H1 (cell line): ENCODE measurements at regions not wholly inside any gene's neighbourhood (a gene's known extent, or its start where the extent isn't known, plus 50 kb on each side); places are given as distances from the start of the nearest gene placed in this dataset.

Source experiments
- CTCF ChIA-PET: fragments of 300-600 bp; sonication (Branson Sonifier 250); formaldehyde crosslinking; loops from one replicate; lab custom pipeline; 2021; ENCODE audit not compliant: partially characterized antibody; lab: Charles Lee
- POLR2A ChIA-PET: fragments of 300-600 bp; sonication (Branson Sonifier 250); formaldehyde crosslinking; loops from one replicate; lab custom pipeline; 2021; ENCODE audit warnings: inconsistent platforms; ENCODE audit not compliant: partially characterized antibody; lab: Charles Lee
- DNase-seq, 2 experiments: peaks; one replicate each; pipeline versions ENCODE4 v3.0.0 to v3.0.0-alpha.2; 2010 to 2022; ENCODE audit warnings: low spot score in 2 of 2, low read depth in 1 of 2, mixed read lengths in 1 of 2
- FAIRE-seq: peaks from 2 replicates; lab custom pipeline; 2011; peaks lifted over from hg19 to GRCh38; lab: Jason Lieb, UNC
- H2AFZ ChIP-seq: 2 replicates; pipeline ENCODE4 v1.8.1; 2012; ENCODE audit warnings: low read length, inconsistent platforms
- H2AK5ac ChIP-seq: 2 replicates; pipeline ENCODE4 v1.6.1; 2013; ENCODE audit warnings: low read depth, low read length
- H2BK120ac ChIP-seq: replicated peaks from 2 replicates; pipeline ENCODE3; 2013; ENCODE audit warnings: low read depth, low read length, inconsistent platforms
- H2BK12ac ChIP-seq: 2 replicates; pipeline ENCODE4 v1.6.1; 2013; ENCODE audit warnings: low read depth, low read length
- H2BK15ac ChIP-seq: 2 replicates; pipeline ENCODE4 v1.6.1; 2013; ENCODE audit warnings: low read length
- H2BK20ac ChIP-seq: 2 replicates; pipeline ENCODE4 v1.6.1; 2013; ENCODE audit warnings: low read length
- H2BK5ac ChIP-seq: 2 replicates; pipeline ENCODE4 v1.6.1; 2013; ENCODE audit warnings: low read depth, low read length
- H3K14ac ChIP-seq: 2 replicates; pipeline ENCODE4 v1.6.1; 2013; ENCODE audit warnings: inconsistent platforms; ENCODE audit not compliant: insufficient read length
- H3K18ac ChIP-seq: 2 replicates; pipeline ENCODE4 v1.6.1; 2013; ENCODE audit warnings: low read length; ENCODE audit errors: extremely low read depth
- H3K23ac ChIP-seq: 2 replicates; pipeline ENCODE4 v1.6.1; 2013; ENCODE audit warnings: inconsistent platforms; ENCODE audit not compliant: insufficient read length
- H3K23me2 ChIP-seq: 2 replicates; pipeline ENCODE4 v1.6.1; 2013; ENCODE audit warnings: low read depth, low read length
- H3K27ac ChIP-seq: 2 replicates; pipeline ENCODE4 v1.6.1; 2011; ENCODE audit warnings: low read depth, low read length, inconsistent platforms
- H3K27me3 ChIP-seq, 4 experiments: replicated peaks in 1 of 4; 1 replicate in 1 of 4; 2 replicates in 3 of 4; pipeline versions ENCODE4 v1.6.1 to v1.8.1; 2011 to 2013; ENCODE audit warnings: low read length in 3 of 4, mild to moderate bottlenecking in 3 of 4, inconsistent platforms in 2 of 4, mixed read lengths in 2 of 4, moderate library complexity in 1 of 4; ENCODE audit not compliant: control insufficient read depth in 3 of 4, insufficient read depth in 3 of 4; ENCODE audit errors: extremely low read depth in 1 of 4
- H3K36me3 ChIP-seq, 4 experiments: 2 replicates each; pipeline versions ENCODE4 v1.6.1 to v1.8.1; 2011 to 2013; ENCODE audit warnings: mild to moderate bottlenecking in 4 of 4, low read length in 3 of 4, moderate library complexity in 2 of 4, control low read depth in 1 of 4, inconsistent platforms in 1 of 4; ENCODE audit not compliant: insufficient read depth in 4 of 4, control insufficient read depth in 2 of 4
- H3K4ac ChIP-seq: replicated peaks from 2 replicates; pipeline ENCODE3; 2013; ENCODE audit warnings: low read length, low read depth, mixed read lengths, inconsistent platforms; ENCODE audit not compliant: insufficient read length
- H3K4me1 ChIP-seq, 4 experiments: replicated peaks in 1 of 4; 1 replicate in 1 of 4; 2 replicates in 3 of 4; pipeline versions ENCODE4 v1.6.1 to v1.8.1; 2011 to 2013; ENCODE audit warnings: low read length in 3 of 4, inconsistent platforms in 2 of 4, mixed read lengths in 1 of 4; ENCODE audit not compliant: insufficient read depth in 4 of 4, control insufficient read depth in 3 of 4
- H3K4me2 ChIP-seq, 2 experiments: 2 replicates each; pipeline versions ENCODE4 v1.6.1 to v1.8.1; 2011 to 2013; ENCODE audit warnings: low read depth in 2 of 2, low read length in 2 of 2, control low read depth in 1 of 2, inconsistent platforms in 1 of 2, mild to moderate bottlenecking in 1 of 2; ENCODE audit not compliant: insufficient read depth in 1 of 2
- H3K4me3 ChIP-seq, 4 experiments: fragments of 200-600, 300-600 bp in 1 of 4; sonication (generic), shearing (Covaris generic), sonication (Bioruptor Twin) in 1 of 4; 2 replicates each; pipeline versions ENCODE4 v1.5.1 to v1.8.1; 2011 to 2016; ENCODE audit warnings: low read length in 4 of 4, low read depth in 3 of 4, control low read depth in 2 of 4, inconsistent platforms in 2 of 4, mild to moderate bottlenecking in 2 of 4, mixed read lengths in 1 of 4, moderate library complexity in 1 of 4; ENCODE audit not compliant: insufficient read depth in 2 of 4; ENCODE audit errors: extremely low read depth in 1 of 4
- H3K56ac ChIP-seq: replicated peaks from 2 replicates; pipeline ENCODE3; 2013; ENCODE audit warnings: low read depth, mild to moderate bottlenecking, mixed read lengths, low read length, inconsistent platforms; ENCODE audit not compliant: insufficient read length
- H3K79me1 ChIP-seq: 2 replicates; pipeline ENCODE4 v1.6.1; 2013; ENCODE audit warnings: low read depth, low read length, control low read depth
- H3K79me2 ChIP-seq, 2 experiments: 2 replicates each; pipeline versions ENCODE4 v1.6.1 to v1.8.1; 2012 to 2013; ENCODE audit warnings: low read length in 2 of 2, mild to moderate bottlenecking in 2 of 2, inconsistent platforms in 1 of 2; ENCODE audit not compliant: insufficient read depth in 2 of 2, control insufficient read depth in 1 of 2
- H3K9ac ChIP-seq, 4 experiments: replicated peaks in 1 of 4; 1 replicate in 1 of 4; 2 replicates in 3 of 4; pipeline versions ENCODE4 v1.6.1 to v1.8.1; 2011 to 2013; ENCODE audit warnings: low read depth in 3 of 4, low read length in 3 of 4, control low read depth in 2 of 4, mild to moderate bottlenecking in 2 of 4, moderate library complexity in 2 of 4, inconsistent platforms in 1 of 4; ENCODE audit errors: extremely low read depth in 1 of 4
- H3K9me3 ChIP-seq, 2 experiments: 2 replicates each; pipeline versions ENCODE4 v1.6.1 to v1.8.1; 2012 to 2013; ENCODE audit warnings: mild to moderate bottlenecking in 2 of 2, moderate library complexity in 2 of 2, control low read depth in 1 of 2, inconsistent platforms in 1 of 2, low read depth in 1 of 2, low read length in 1 of 2, mixed read lengths in 1 of 2; ENCODE audit not compliant: insufficient read depth in 2 of 2
- H4K20me1 ChIP-seq, 2 experiments: replicated peaks in 1 of 2; 2 replicates each; pipeline versions ENCODE3 to v1.8.1; 2011 to 2013; ENCODE audit warnings: inconsistent platforms in 2 of 2, low read length in 2 of 2, mild to moderate bottlenecking in 1 of 2; ENCODE audit not compliant: insufficient read depth in 2 of 2, control insufficient read depth in 1 of 2
- H4K5ac ChIP-seq: 2 replicates; pipeline ENCODE4 v1.6.1; 2013; ENCODE audit warnings: low read length, low read depth, mixed read lengths, inconsistent platforms; ENCODE audit not compliant: insufficient read length
- H4K8ac ChIP-seq: 2 replicates; pipeline ENCODE4 v1.8.0; 2013; ENCODE audit warnings: mild to moderate bottlenecking, moderate library complexity, low read length, inconsistent platforms; ENCODE audit not compliant: insufficient read depth; ENCODE audit errors: extremely low read depth
- H4K91ac ChIP-seq: replicated peaks from 2 replicates; pipeline ENCODE3; 2013; ENCODE audit warnings: low read length, mixed read lengths, inconsistent platforms; ENCODE audit not compliant: insufficient read length
- CREB1 ChIP-seq: IDR thresholded peaks from 2 replicates; pipeline ENCODE4 v1.6.1; 2012; ENCODE audit warnings: inconsistent platforms
- JUN ChIP-seq: IDR thresholded peaks from 2 replicates; pipeline ENCODE4 v1.6.1; 2011; ENCODE audit warnings: low read depth, mild to moderate bottlenecking, improper control_type of control experiment, low read length
- JUND ChIP-seq: IDR thresholded peaks from 2 replicates; pipeline ENCODE4 v1.6.1; 2011; ENCODE audit warnings: mild to moderate bottlenecking, improper control_type of control experiment, low read length
- PHF8 ChIP-seq: fragments of 200-600 bp; sonication (generic); conservative IDR thresholded peaks from 2 replicates; pipeline ENCODE4 v1.7.1; 2012; ENCODE audit warnings: low read depth, mild to moderate bottlenecking, inconsistent platforms, low read length, moderate library complexity
- WGBS, 2 experiments: shearing (Covaris generic) in 1 of 2; methylation state at CpG; one replicate each; pipeline versions ENCODE4 v1.1.6 to v1.1.7; 2013 to 2015; ENCODE audit warnings: low lambda C conversion rate in 2 of 2, mixed read lengths in 2 of 2, inconsistent platforms in 1 of 2, low coverage in 1 of 2, missing lambda C conversion rate in 1 of 2; ENCODE audit not compliant: insufficient replicate concordance in 2 of 2, insufficient coverage in 1 of 2, insufficient read length in 1 of 2; ENCODE audit errors: extremely low coverage in 1 of 2, missing lambda C conversion rate in 1 of 2; 5-methylcytosine and 5-hydroxymethylcytosine counted together

GRCh38 chr6:51339728-51340127 lies 521.1 kb downstream of the TFAP2B start:
- Histone ChIP-seq H2BK15ac (no peak overlapping the region), H3K79me2 (no peaks in the 10 kb centered on the region), H2BK12ac (no peak overlapping the region), H3K23ac (no peak overlapping the region), H3K79me1 (no peaks in the 10 kb centered on the region), H3K56ac (no peak overlapping the region), H4K20me1 (no peaks in the 10 kb centered on the region), H3K27ac (no peak overlapping the region), H2BK5ac (no peak overlapping the region), H2BK120ac (no peak overlapping the region), H3K23me2 (no peaks in the 10 kb centered on the region), H4K8ac (no peak overlapping the region), H3K14ac (no peak overlapping the region), H3K36me3 (no peaks in the 10 kb centered on the region), H3K9ac (no peak overlapping the region), H3K4me1 (peaks cover 0 to 5% (median 2%) of the 10 kb centered on the region in 4 experiments; a peak in 4 of 7 replicates), H2AFZ (0 out of 2 replicates have a peak overlapping the region, but pooled peaks have one; percentile 12), H3K9me3 (no peaks in the 10 kb centered on the region), H4K5ac (no peak overlapping the region), H3K4me3 (no peak overlapping the region; a peak in 1 of 8 replicates), H3K4ac (no peak overlapping the region), H3K4me2 (peak overlapping the region in 1 of 2 experiments; percentile 17; a peak in 1 of 4 replicates), H3K18ac (no peak overlapping the region; the same call in 1 of the 2 replicates), H4K91ac (no peak overlapping the region), H2BK20ac (no peak overlapping the region), H2AK5ac (no peak overlapping the region), H3K27me3 (no peaks in the 10 kb centered on the region)
- POLR2A ChIA-PET = no interaction called here
- 41% methylated on average over 5 of the region's 5 CpGs; no CpG with 5 or more reads in 1 of the 2 experiments for WGBS, 2 experiments
- DNase-seq (no peak), FAIRE-seq (peak; percentile 55)
- CTCF ChIA-PET = interaction anchor here (0.7 to 1.8 kb wide), 3 partner anchors 11 to 63 kb away, joined by 3 to 10 read pairs (median 3); no protein-coding TSS in a partner anchor
- no peak for TF ChIP-seq PHF8
- peak; percentile 79 for TF ChIP-seq JUN
- peak; percentile 95 for TF ChIP-seq JUND
- TF ChIP-seq CREB1 = peak; percentile 65
